Lung (tissue), 11 donors: ENCODE measurements at regions not wholly inside any gene's neighbourhood (a gene's known extent, or its start where the extent isn't known, plus 50 kb on each side); places are given as distances from the start of the nearest gene placed in this dataset.

Source experiments
- ATAC-seq: fragments of 200-7000 bp; cut with Tn5 transposase; one replicate; pipeline ENCODE4 v1.9.1; 2020; ENCODE audit warnings: moderate number of reproducible peaks; ENCODE audit not compliant: insufficient read depth, low FRiP score
- DNase-seq, 3 donors: peaks; one replicate each; pipeline ENCODE4 v3.0.0-alpha.2; 2013 to 2017
- H3K27ac ChIP-seq, 2 donors: one replicate each; pipeline ENCODE4 v1.5.1; 2013; ENCODE audit warnings: mild to moderate bottlenecking in 2 of 2, moderate library complexity in 2 of 2, control low read depth in 1 of 2, inconsistent platforms in 1 of 2, low read depth in 1 of 2, low read length in 1 of 2
- H3K27me3 ChIP-seq, 3 donors: one replicate each; pipeline ENCODE4 v1.5.1; 2013; ENCODE audit warnings: low read length in 2 of 3; ENCODE audit not compliant: control insufficient read depth in 3 of 3, insufficient read depth in 3 of 3
- H3K36me3 ChIP-seq, 4 donors: one replicate each; pipeline ENCODE4 v1.5.1; 2013; ENCODE audit warnings: low read length in 4 of 4, mild to moderate bottlenecking in 1 of 4, moderate library complexity in 1 of 4; ENCODE audit not compliant: control insufficient read depth in 4 of 4, insufficient read depth in 4 of 4
- H3K4me1 ChIP-seq, 5 donors: one replicate each; pipeline ENCODE4 v1.5.1; 2013; ENCODE audit warnings: low read length in 5 of 5, mild to moderate bottlenecking in 2 of 5, moderate library complexity in 1 of 5; ENCODE audit not compliant: control insufficient read depth in 5 of 5, insufficient read depth in 5 of 5
- H3K4me3 ChIP-seq: one replicate; pipeline ENCODE4 v1.5.1; 2013; ENCODE audit warnings: mild to moderate bottlenecking, control low read depth, moderate library complexity
- H3K9ac ChIP-seq, 2 donors: one replicate each; pipeline ENCODE4 v1.5.1; 2013; ENCODE audit warnings: low read length in 2 of 2, control low read depth in 1 of 2; ENCODE audit not compliant: insufficient read depth in 1 of 2
- H3K9me3 ChIP-seq, 4 donors: one replicate each; pipeline ENCODE4 v1.5.1; 2013; ENCODE audit warnings: low read length in 3 of 4, mild to moderate bottlenecking in 1 of 4, moderate library complexity in 1 of 4; ENCODE audit not compliant: control insufficient read depth in 4 of 4, insufficient read depth in 3 of 4
- WGBS, 2 donors: extraction: QIAGEN DNeasy Blood & Tissue Kit; methylation state at CpG; one replicate each; pipeline ENCODE4 v1.1.7; 2013; 5-methylcytosine and 5-hydroxymethylcytosine counted together
- TF ChIP-seq, protein P1 (sequence below): IDR thresholded peaks from 2 replicates; pipeline ENCODE4 v1.5.1; 2012; ENCODE audit warnings: mild to moderate bottlenecking; ENCODE audit errors: control extremely low read depth, extremely low read depth
- donor health status: control.
- donor health status: control.
- donor health status: Bipolar disorder and iron deficiency.
- donor health status: healthy.
- donor health status: DM: yes; HTN: yes; CAD: no.

DNA sequence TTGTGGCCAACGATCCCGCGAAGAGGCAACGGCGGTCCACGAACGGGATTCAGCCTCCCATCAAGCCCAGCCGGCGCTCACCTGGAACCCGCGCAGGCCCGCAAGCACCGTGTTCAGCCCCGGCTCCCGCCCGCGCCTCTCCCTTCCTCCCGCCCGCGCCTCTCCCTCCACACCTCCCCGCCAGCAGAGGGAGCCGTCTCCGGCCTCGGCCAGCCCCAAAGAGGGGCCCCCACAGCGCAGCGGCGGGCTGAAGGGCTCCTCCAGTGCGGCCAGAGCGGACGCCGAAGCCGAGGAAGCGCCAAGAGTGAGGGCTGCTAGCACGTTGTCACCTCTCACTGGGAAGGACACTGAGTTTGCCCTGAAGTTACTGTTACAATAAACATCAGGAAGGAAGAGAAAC, 55.3 kb upstream of the LAPTM4A start:
- WGBS, 2 donors: 19 to 26% methylated on average over 32 to 34 of the region's 34 CpGs
- no peak overlapping the region for H3K27ac ChIP-seq
- peak; percentile 35 for ATAC-seq
- H3K4me3 ChIP-seq: no peak overlapping the region
- H3K9ac ChIP-seq: no peak overlapping the region
- TF ChIP-seq, protein P1, sequence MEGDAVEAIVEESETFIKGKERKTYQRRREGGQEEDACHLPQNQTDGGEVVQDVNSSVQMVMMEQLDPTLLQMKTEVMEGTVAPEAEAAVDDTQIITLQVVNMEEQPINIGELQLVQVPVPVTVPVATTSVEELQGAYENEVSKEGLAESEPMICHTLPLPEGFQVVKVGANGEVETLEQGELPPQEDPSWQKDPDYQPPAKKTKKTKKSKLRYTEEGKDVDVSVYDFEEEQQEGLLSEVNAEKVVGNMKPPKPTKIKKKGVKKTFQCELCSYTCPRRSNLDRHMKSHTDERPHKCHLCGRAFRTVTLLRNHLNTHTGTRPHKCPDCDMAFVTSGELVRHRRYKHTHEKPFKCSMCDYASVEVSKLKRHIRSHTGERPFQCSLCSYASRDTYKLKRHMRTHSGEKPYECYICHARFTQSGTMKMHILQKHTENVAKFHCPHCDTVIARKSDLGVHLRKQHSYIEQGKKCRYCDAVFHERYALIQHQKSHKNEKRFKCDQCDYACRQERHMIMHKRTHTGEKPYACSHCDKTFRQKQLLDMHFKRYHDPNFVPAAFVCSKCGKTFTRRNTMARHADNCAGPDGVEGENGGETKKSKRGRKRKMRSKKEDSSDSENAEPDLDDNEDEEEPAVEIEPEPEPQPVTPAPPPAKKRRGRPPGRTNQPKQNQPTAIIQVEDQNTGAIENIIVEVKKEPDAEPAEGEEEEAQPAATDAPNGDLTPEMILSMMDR: no peak
- H3K9me3 ChIP-seq: peaks cover 0 to 8% (median 2%) of the 10 kb centered on the region in 4 donors
- no peaks in the 10 kb centered on the region for H3K27me3 ChIP-seq
- DNase-seq: peak; percentile 40 to 57 (median 51)
- no peaks in the 10 kb centered on the region for H3K36me3 ChIP-seq
- H3K4me1 ChIP-seq: peaks cover 0 to 8% (median 0%) of the 10 kb centered on the region in 5 donors

DNA sequence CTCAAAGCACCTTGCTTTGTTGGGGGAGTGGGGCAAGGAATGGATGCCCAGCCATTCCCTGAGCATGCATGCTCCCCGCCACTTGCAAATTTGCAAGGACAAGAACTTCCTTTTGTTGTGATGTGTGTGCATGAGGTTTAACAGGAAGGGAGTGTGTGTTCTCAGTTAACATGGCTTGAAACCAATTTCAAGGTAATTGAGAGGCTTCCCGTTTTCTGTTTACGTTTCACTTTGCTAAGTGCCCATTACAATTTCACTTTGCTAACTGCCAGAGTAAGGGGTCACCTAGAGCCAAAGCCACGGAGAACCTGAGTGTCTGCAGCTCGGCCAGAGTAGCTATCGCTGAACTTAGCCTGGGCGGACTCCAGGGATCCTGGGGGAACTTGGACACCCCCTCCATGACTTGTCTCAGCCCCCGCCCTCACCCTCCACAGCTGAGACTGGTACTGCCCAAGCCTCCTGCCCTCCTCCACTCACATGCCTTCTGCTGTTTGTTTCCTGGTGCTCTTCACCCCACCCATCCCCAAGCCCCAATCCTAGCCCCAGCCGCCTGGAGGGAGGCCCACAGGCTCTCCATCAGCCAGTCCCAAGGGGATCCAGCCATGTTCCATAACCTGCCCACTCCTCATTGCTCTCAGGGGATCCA, 53.6 kb upstream of the LAPTM4A start:
- Histone ChIP-seq H3K4me1 (peaks cover 0 to 8% (median 0%) of the 10 kb centered on the region in 5 donors), H3K9ac (no peak overlapping the region), H3K9me3 (peaks cover 0 to 10% (median 1%) of the 10 kb centered on the region in 4 donors), H3K4me3 (no peak overlapping the region), H3K36me3 (no peaks in the 10 kb centered on the region), H3K27me3 (no peaks in the 10 kb centered on the region), H3K27ac (peak overlapping the region in 1 of 2 donors; percentile 52)
- no peak for ATAC-seq
- peak in 1 of 3 donors; percentile 51 for DNase-seq
- TF ChIP-seq, protein P1: no peak
- WGBS, 2 donors: 56 to 69% methylated on average over 9 of the region's 9 CpGs

DNA sequence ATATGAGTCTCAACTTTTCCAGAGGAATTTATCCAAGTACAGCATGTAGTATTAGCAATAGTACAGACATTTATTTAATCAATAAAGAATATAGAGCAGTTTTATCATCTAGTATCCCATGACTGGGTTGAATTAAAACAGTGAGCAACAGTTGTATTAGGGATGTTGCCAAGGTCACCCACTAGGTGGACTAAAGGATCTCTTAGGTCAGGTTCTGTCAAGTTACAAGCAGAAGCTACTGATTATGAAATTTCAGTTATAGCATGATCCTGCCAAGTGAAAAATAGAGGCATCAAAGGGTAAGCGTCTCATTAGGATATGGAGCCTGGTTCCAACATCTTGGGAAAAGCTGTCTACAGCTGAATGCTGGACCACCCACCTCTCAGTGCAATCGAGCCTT, 52.1 kb upstream of the LAPTM4A start:
- H3K27me3 ChIP-seq: no peaks in the 10 kb centered on the region
- no peaks in the 10 kb centered on the region for H3K36me3 ChIP-seq
- no peak overlapping the region for H3K4me3 ChIP-seq
- ATAC-seq (no peak), DNase-seq (no peak)
- no peak overlapping the region for H3K27ac ChIP-seq
- peaks cover 0 to 8% (median 0%) of the 10 kb centered on the region in 5 donors for H3K4me1 ChIP-seq
- H3K9ac ChIP-seq: no peak overlapping the region
- peaks cover 0 to 10% (median 1%) of the 10 kb centered on the region in 4 donors for H3K9me3 ChIP-seq
- TF ChIP-seq, protein P1: no peak
- WGBS, 2 donors: 72 to 78% methylated on average over 2 of the region's 2 CpGs
